ENCODE measurements at regions not wholly inside any gene's neighbourhood (a gene's known extent, or its start where the extent isn't known, plus 50 kb on each side); places are given as distances from the start of the nearest gene placed in this dataset.

DNA sequence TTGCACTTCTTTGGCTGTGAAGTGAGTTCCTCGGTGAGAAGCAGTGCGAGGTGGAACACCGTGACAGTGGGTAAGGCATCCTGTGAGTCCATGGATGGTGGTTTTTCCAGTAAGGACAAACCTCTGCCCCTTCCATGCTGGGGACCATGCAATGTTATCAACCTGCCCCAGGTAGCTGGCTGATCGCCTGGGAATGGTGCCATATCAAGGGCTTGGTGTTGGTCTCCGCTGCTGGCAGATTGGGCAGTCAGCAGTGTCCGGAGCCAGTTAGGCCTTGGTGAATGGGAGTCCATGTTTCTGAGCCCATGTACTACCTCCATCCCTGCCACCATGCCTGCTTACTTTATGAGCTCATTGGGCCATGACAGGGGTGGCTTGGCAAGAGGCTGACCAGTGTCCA lies 114.7 kb upstream of the C14orf180 start:
- Histone ChIP-seq H3K27me3 (ENCODE audit: insufficient read depth, poor library complexity, severe bottlenecking) (peaks cover 50% of the 10 kb centered on the region), H3K9me3 (ENCODE audit: severe bottlenecking) (no peaks in the 10 kb centered on the region)
- ATAC-seq (ENCODE audit: low read depth), result no peak

GRCh38 chr14:104465482-104466390 lies 113.8 kb upstream of the C14orf180 start:
- no peak overlapping the region for H3K4me3 ChIP-seq (ENCODE audit: severe bottlenecking)
- peaks cover 42% of the 10 kb centered on the region for H3K27me3 ChIP-seq (ENCODE audit: insufficient read depth, poor library complexity, severe bottlenecking)
- TF ChIP-seq, protein P1, sequence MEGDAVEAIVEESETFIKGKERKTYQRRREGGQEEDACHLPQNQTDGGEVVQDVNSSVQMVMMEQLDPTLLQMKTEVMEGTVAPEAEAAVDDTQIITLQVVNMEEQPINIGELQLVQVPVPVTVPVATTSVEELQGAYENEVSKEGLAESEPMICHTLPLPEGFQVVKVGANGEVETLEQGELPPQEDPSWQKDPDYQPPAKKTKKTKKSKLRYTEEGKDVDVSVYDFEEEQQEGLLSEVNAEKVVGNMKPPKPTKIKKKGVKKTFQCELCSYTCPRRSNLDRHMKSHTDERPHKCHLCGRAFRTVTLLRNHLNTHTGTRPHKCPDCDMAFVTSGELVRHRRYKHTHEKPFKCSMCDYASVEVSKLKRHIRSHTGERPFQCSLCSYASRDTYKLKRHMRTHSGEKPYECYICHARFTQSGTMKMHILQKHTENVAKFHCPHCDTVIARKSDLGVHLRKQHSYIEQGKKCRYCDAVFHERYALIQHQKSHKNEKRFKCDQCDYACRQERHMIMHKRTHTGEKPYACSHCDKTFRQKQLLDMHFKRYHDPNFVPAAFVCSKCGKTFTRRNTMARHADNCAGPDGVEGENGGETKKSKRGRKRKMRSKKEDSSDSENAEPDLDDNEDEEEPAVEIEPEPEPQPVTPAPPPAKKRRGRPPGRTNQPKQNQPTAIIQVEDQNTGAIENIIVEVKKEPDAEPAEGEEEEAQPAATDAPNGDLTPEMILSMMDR (IDR thresholded peaks at IDR 0.05; ENCODE audit: poor library complexity, severe bottlenecking), result no peak
- no peaks in the 10 kb centered on the region for H3K9me3 ChIP-seq (ENCODE audit: severe bottlenecking)
- H3K4me1 ChIP-seq (ENCODE audit: insufficient read depth, poor library complexity, severe bottlenecking), result no peaks in the 10 kb centered on the region
- ATAC-seq (ENCODE audit: low read depth) (no peak), DNase-seq (ENCODE audit: low spot score) (no peak)
- H3K36me3 ChIP-seq (ENCODE audit: low read depth), result no peaks in the 10 kb centered on the region
- H3K27ac ChIP-seq (ENCODE audit: poor library complexity, severe bottlenecking), result no peak overlapping the region

More for the DNA sequence above, 114.7 kb upstream of the C14orf180 start:
- no peak for DNase-seq (ENCODE audit: low spot score)
- TF ChIP-seq, protein P1 (IDR thresholded peaks at IDR 0.05; ENCODE audit: poor library complexity, severe bottlenecking), result no peak
- Histone ChIP-seq H3K4me1 (ENCODE audit: insufficient read depth, poor library complexity, severe bottlenecking) (no peaks in the 10 kb centered on the region), H3K27ac (ENCODE audit: poor library complexity, severe bottlenecking) (no peak overlapping the region), H3K36me3 (ENCODE audit: low read depth) (no peaks in the 10 kb centered on the region), H3K4me3 (ENCODE audit: severe bottlenecking) (no peak overlapping the region)

DNA sequence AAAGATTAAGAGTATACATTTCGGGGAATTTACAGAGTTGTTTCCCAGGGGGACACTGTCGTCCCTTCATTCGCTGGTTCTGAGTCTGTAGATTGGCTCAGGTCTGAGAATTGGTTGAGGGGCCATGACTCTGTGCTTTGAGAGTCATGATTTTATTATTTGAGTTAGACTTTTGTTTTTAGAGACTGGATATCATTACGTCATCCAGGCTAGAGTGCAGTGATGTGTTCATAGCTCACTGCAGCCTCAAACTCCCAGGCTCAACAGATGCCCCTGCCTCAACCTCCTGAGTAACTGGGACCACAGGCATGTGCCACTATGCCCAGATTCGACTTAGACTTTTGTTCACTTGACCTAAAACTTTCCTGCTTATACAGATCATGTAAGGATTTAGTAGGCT lies 112.3 kb upstream of the C14orf180 start:
- peaks cover 29% of the 10 kb centered on the region for H3K27me3 ChIP-seq (ENCODE audit: insufficient read depth, poor library complexity, severe bottlenecking)
- H3K4me3 ChIP-seq (ENCODE audit: severe bottlenecking), result no peak overlapping the region
- no peaks in the 10 kb centered on the region for H3K4me1 ChIP-seq (ENCODE audit: insufficient read depth, poor library complexity, severe bottlenecking)
- DNase-seq (ENCODE audit: low spot score) (no peak), ATAC-seq (ENCODE audit: low read depth) (no peak)
- TF ChIP-seq, protein P1 (IDR thresholded peaks at IDR 0.05; ENCODE audit: poor library complexity, severe bottlenecking), result no peak
- no peaks in the 10 kb centered on the region for H3K36me3 ChIP-seq (ENCODE audit: low read depth)
- H3K27ac ChIP-seq (ENCODE audit: poor library complexity, severe bottlenecking), result no peak overlapping the region
- H3K9me3 ChIP-seq (ENCODE audit: severe bottlenecking), result no peaks in the 10 kb centered on the region

DNA sequence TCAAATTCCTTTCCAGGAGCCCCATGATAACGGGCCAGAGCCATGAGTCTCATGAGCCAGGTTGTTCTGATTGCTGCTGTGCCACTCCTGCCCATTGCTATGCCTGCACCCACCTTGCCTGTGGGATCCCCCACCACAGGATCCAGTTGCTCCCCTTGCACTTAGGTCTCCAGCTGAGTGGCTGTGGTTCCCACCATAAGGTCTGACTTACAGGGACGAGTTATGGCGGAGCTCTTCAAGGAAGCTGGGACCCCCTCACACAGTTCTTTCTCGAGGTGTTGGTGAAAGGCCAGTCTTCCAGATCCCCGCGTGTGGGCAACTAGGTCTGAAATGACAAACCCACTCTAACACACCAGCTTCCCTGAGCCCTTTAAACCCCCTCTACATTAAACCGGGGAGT lies 111.9 kb upstream of the C14orf180 start:
- Histone ChIP-seq H3K27me3 (ENCODE audit: insufficient read depth, poor library complexity, severe bottlenecking) (peaks cover 25% of the 10 kb centered on the region), H3K9me3 (ENCODE audit: severe bottlenecking) (no peaks in the 10 kb centered on the region), H3K36me3 (ENCODE audit: low read depth) (no peaks in the 10 kb centered on the region), H3K4me1 (ENCODE audit: insufficient read depth, poor library complexity, severe bottlenecking) (no peaks in the 10 kb centered on the region), H3K27ac (ENCODE audit: poor library complexity, severe bottlenecking) (no peak overlapping the region), H3K4me3 (ENCODE audit: severe bottlenecking) (no peak overlapping the region)
- TF ChIP-seq, protein P1 (IDR thresholded peaks at IDR 0.05; ENCODE audit: poor library complexity, severe bottlenecking), result no peak
- DNase-seq (ENCODE audit: low spot score) (no peak), ATAC-seq (ENCODE audit: low read depth) (no peak)

DNA sequence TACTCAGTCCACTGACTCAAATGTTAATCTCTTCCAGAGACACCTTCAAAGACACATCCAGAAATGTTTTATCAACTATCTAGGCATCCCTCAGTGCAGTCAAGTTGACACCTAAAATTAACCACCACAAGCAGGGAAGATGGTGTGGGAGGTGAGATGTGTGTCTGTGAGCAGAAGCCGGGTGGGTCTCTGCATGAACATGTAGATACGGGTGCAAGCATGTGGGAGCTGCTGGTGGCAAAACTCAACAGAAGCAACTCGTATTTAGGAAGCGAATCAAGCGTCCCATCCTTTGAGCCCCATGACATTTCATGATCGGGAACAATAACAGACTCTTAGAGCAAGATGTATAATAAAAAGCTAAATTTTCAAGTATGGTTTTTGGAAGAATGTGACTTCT lies 110.0 kb upstream of the C14orf180 start:
- DNase-seq (ENCODE audit: low spot score) (no peak), ATAC-seq (ENCODE audit: low read depth) (no peak)
- Histone ChIP-seq H3K9me3 (ENCODE audit: severe bottlenecking) (no peaks in the 10 kb centered on the region), H3K36me3 (ENCODE audit: low read depth) (no peaks in the 10 kb centered on the region), H3K27me3 (ENCODE audit: insufficient read depth, poor library complexity, severe bottlenecking) (peaks cover 25% of the 10 kb centered on the region), H3K4me3 (ENCODE audit: severe bottlenecking) (no peak overlapping the region), H3K4me1 (ENCODE audit: insufficient read depth, poor library complexity, severe bottlenecking) (no peaks in the 10 kb centered on the region), H3K27ac (ENCODE audit: poor library complexity, severe bottlenecking) (no peak overlapping the region)
- TF ChIP-seq, protein P1 (IDR thresholded peaks at IDR 0.05; ENCODE audit: poor library complexity, severe bottlenecking), result no peak
